Cardiac muscle cell (in vitro differentiated cells and primary cell): ENCODE measurements at regions not wholly inside any gene's neighbourhood (a gene's known extent, or its start where the extent isn't known, plus 50 kb on each side); places are given as distances from the start of the nearest gene placed in this dataset.

ENCODE experiments used
- DNase-seq, 2 donors: peaks; one replicate each; pipeline versions ENCODE4 v3.0.0 to v3.0.0-alpha.2; 2010 to 2017; ENCODE audit warnings: low read depth in 1 of 2, low spot score in 1 of 2
- H3K27ac ChIP-seq: fragments of 200-600 bp; sonication (generic); 2 replicates; pipeline ENCODE4 v1.5.1; 2016
- H3K27me3 ChIP-seq: fragments of 200-600 bp; sonication (generic); 2 replicates; pipeline ENCODE4 v1.6.0; 2016; ENCODE audit warnings: control low read depth
- H3K36me3 ChIP-seq: fragments of 200-600 bp; sonication (generic); 2 replicates; pipeline ENCODE4 v1.5.1; 2016; ENCODE audit warnings: control low read depth
- H3K4me1 ChIP-seq: fragments of 200-600 bp; sonication (generic); 2 replicates; pipeline ENCODE4 v1.8.1; 2017; ENCODE audit warnings: low read depth, mild to moderate bottlenecking, mixed run types
- H3K4me3 ChIP-seq: fragments of 200-600 bp; sonication (generic); 2 replicates; pipeline ENCODE4 v1.5.1; 2016; ENCODE audit warnings: mild to moderate bottlenecking
- H3K9me3 ChIP-seq: fragments of 200-600 bp; sonication (generic); 2 replicates; pipeline ENCODE4 v1.5.1; 2017; ENCODE audit warnings: low read depth, mild to moderate bottlenecking, control low read depth
- TF ChIP-seq, protein P1 (sequence below): IDR thresholded peaks from 2 replicates; pipeline ENCODE4 v1.5.1; 2012; ENCODE audit warnings: low read depth, mild to moderate bottlenecking, low read length

DNA sequence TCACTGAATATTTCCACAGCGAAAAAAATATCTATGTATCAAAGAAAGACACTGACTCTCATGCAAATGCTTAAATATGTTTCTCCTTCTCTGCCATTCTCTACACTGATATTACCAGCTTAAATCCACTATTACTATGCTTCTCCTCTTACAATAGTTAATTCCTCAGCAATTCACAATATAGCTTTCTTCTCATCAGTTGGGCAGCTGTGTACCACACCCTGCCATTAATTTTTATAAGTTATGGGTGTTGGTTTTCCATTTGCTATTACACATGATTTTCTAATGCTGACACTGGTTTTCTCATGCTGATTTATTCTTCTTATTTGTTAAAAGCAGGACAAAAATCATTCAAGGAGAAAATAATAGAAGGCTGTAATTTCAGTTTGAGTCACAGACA, 251.8 kb downstream of the TBX15 start:
- no peak for DNase-seq
- TF ChIP-seq, protein P1, sequence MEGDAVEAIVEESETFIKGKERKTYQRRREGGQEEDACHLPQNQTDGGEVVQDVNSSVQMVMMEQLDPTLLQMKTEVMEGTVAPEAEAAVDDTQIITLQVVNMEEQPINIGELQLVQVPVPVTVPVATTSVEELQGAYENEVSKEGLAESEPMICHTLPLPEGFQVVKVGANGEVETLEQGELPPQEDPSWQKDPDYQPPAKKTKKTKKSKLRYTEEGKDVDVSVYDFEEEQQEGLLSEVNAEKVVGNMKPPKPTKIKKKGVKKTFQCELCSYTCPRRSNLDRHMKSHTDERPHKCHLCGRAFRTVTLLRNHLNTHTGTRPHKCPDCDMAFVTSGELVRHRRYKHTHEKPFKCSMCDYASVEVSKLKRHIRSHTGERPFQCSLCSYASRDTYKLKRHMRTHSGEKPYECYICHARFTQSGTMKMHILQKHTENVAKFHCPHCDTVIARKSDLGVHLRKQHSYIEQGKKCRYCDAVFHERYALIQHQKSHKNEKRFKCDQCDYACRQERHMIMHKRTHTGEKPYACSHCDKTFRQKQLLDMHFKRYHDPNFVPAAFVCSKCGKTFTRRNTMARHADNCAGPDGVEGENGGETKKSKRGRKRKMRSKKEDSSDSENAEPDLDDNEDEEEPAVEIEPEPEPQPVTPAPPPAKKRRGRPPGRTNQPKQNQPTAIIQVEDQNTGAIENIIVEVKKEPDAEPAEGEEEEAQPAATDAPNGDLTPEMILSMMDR: no peak
- no peaks in the 10 kb centered on the region for H3K27me3 ChIP-seq

DNA sequence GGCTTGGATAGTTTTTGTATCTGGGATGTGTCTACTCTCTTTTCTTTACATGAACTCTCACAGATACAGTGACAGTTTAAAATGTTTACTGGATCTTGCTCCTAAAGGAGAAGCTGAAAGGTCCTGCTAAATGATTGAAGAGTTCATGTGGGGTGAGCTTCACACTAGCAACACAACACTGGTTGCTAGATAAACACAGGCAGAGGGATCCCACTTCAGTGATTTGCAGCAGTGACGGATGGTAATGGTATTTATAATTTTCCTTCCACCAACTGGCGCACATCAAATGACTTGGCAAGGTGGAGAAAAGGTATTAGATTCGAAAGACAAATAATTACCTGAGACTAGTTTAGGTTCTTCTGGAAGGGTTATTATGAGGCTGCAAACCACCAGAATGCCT, 270.2 kb downstream of the TBX15 start:
- H3K4me1 ChIP-seq: no peaks in the 10 kb centered on the region
- no peaks in the 10 kb centered on the region for H3K9me3 ChIP-seq
- no peaks in the 10 kb centered on the region for H3K27me3 ChIP-seq
- no peak for DNase-seq
- no peaks in the 10 kb centered on the region for H3K36me3 ChIP-seq
- TF ChIP-seq, protein P1: no peak
- no peak overlapping the region for H3K27ac ChIP-seq
- H3K4me3 ChIP-seq: no peak overlapping the region

More for the DNA sequence above, 251.8 kb downstream of the TBX15 start:
- H3K4me3 ChIP-seq: no peak overlapping the region
- H3K36me3 ChIP-seq: no peaks in the 10 kb centered on the region
- no peaks in the 10 kb centered on the region for H3K9me3 ChIP-seq
- H3K27ac ChIP-seq: no peak overlapping the region
- no peaks in the 10 kb centered on the region for H3K4me1 ChIP-seq

DNA sequence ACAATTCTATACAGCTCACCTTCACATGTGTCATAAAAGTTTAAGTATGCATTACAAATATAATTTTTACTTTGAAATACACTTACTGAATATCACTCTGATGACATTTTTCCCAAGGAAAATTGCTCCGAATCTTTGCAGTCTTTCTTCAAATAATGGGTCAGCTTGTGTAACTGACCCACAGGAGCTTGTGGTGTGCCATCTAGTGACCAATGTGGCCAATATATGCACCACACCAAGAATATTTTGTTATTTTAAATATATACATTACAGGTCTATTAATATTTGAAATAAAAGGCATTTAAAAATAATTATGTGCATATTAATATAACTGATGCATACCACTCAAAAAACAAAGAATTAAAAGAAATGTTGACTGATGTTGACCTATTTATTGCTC, 271.4 kb downstream of the TBX15 start:
- H3K9me3 ChIP-seq: no peaks in the 10 kb centered on the region
- TF ChIP-seq, protein P1: no peak
- no peaks in the 10 kb centered on the region for H3K27me3 ChIP-seq
- H3K4me3 ChIP-seq: no peak overlapping the region
- no peaks in the 10 kb centered on the region for H3K36me3 ChIP-seq
- H3K27ac ChIP-seq: no peak overlapping the region
- H3K4me1 ChIP-seq: no peaks in the 10 kb centered on the region
- DNase-seq: peak; percentile 2 to 30

DNA sequence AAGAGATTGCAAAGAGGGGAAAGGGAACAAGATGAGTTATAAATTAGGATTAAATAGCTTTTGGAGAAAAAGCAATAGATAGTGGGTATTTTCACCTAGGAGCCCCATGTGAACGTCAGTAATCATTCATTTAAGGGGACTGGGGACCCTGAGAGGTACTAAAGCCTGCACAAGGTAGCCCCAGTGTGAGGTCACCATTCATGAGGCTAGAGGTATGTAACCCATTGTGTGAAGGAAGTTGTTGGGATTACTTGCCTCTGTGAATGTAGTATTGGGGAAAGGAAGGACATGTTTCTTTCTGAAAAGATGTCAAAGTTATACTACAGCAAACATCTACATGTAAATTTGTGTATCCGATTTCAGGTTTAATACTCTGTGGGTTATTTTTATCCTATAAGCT, 276.8 kb downstream of the TBX15 start:
- Histone ChIP-seq H3K27ac (no peak overlapping the region), H3K4me3 (no peak overlapping the region), H3K4me1 (no peaks in the 10 kb centered on the region), H3K36me3 (no peaks in the 10 kb centered on the region), H3K9me3 (no peaks in the 10 kb centered on the region), H3K27me3 (no peaks in the 10 kb centered on the region)
- DNase-seq: no peak
- TF ChIP-seq, protein P1: no peak

DNA sequence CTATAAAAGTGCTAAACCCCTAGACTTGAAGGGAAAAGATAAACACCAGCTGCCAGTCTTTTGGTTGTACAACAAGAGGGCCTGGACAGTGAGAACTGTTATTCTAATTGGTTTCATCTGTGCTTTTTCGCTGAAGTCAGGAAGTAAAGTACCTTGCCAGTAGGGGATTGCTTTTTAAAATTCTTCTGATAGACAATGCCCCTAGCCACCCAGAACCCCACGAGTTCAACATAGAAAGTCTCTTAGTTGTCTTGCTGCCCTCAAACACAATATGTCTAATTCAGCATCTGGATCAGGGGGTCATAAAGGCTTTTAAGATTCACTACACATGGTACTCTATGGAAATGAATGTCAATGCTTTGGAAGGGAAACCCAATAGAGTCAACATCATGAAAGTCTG, 289.2 kb downstream of the TBX15 start:
- Histone ChIP-seq H3K27me3 (no peaks in the 10 kb centered on the region), H3K4me1 (no peaks in the 10 kb centered on the region), H3K4me3 (no peak overlapping the region), H3K27ac (no peak overlapping the region), H3K9me3 (no peaks in the 10 kb centered on the region), H3K36me3 (no peaks in the 10 kb centered on the region)
- TF ChIP-seq, protein P1: no peak
- DNase-seq: peak in 1 of 2 donors; percentile 21

DNA sequence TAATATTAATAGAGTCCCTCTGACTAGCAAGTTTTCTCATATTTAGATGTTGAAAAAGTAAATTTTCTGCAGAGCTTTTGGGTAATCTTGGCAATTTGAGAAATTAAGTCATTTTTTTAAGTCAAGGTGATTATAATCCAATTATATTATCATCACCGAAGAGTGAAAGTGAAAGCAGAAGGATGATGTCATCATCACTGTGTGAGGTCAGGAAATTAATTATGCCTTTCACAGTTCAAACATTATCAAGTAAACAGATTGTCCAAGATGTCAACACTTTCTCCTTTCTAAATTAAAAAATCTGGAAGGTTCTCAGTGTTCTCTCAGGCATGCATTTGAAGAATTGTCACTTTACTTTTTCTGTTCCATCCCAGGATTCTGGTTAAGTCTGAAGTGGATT, 296.0 kb downstream of the TBX15 start:
- H3K27me3 ChIP-seq: no peaks in the 10 kb centered on the region
- TF ChIP-seq, protein P1: no peak
- no peak overlapping the region for H3K27ac ChIP-seq
- DNase-seq: no peak
- no peaks in the 10 kb centered on the region for H3K36me3 ChIP-seq
- no peak overlapping the region for H3K4me3 ChIP-seq
- no peaks in the 10 kb centered on the region for H3K9me3 ChIP-seq
- H3K4me1 ChIP-seq: no peaks in the 10 kb centered on the region
